SK-N-MC (cell line): ENCODE measurements at regions not wholly inside any gene's neighbourhood (a gene's known extent, or its start where the extent isn't known, plus 50 kb on each side); places are given as distances from the start of the nearest gene placed in this dataset.

Experiments used
- DNase-seq: peaks from one replicate; pipeline ENCODE4 v3.0.0-alpha.2; 2011; ENCODE audit warnings: low read depth, low spot score
- H3K27ac ChIP-seq: fragments of 200-600 bp; sonication (generic); 2 replicates; pipeline ENCODE4 v1.5.1; 2016; ENCODE audit warnings: mixed run types
- H3K36me3 ChIP-seq: fragments of 200-600 bp; sonication (generic); 2 replicates; pipeline ENCODE4 v1.6.1; 2017; ENCODE audit warnings: antibody characterized with exemption, low read length, mixed read lengths; ENCODE audit not compliant: insufficient read depth
- H3K4me3 ChIP-seq: fragments of 200-600 bp; sonication (generic); 2 replicates; pipeline ENCODE4 v1.5.1; 2016
- H3K9ac ChIP-seq: fragments of 200-600 bp; sonication (generic); 2 replicates; pipeline ENCODE4 v1.8.0; 2017; ENCODE audit warnings: mixed run types, mixed read lengths; ENCODE audit not compliant: insufficient read length
- H3K9me3 ChIP-seq: fragments of 200-600 bp; sonication (generic); 2 replicates; pipeline ENCODE4 v1.6.1; 2017; ENCODE audit warnings: low read depth, mild to moderate bottlenecking, antibody characterized with exemption, low read length, moderate library complexity, mixed read lengths
- EZH2 ChIP-seq: fragments of 200-600 bp; sonication (generic); IDR thresholded peaks from one replicate; pipeline ENCODE4 v1.6.1; 2017; ENCODE audit warnings: antibody characterized with exemption
- FOXP2 ChIP-seq: optimal IDR thresholded peaks from 2 replicates; pipeline ENCODE3; 2011; ENCODE audit warnings: mild to moderate bottlenecking, moderate library complexity; ENCODE audit not compliant: insufficient read depth; ENCODE audit errors: extremely low read length, control extremely low read depth
- POLR2AphosphoS5 ChIP-seq: IDR thresholded peaks from 2 replicates; pipeline ENCODE4 v1.6.1; 2012; ENCODE audit warnings: mild to moderate bottlenecking, low read depth, low read length, borderline replicate concordance

- H3K4me3 ChIP-seq: no peak overlapping the region
- H3K9me3 ChIP-seq: no peaks in the 10 kb centered on the region
- H3K36me3 ChIP-seq: no peaks in the 10 kb centered on the region
- no peak overlapping the region for H3K27ac ChIP-seq
- TF ChIP-seq FOXP2 (no peak), POLR2AphosphoS5 (no peak), EZH2 (no peak)
- DNase-seq: no peak
- H3K9ac ChIP-seq: no peak overlapping the region
Measured at GRCh38 chr18:27564066-27564465, 379.0 kb upstream of the CHST9 start.

GRCh38 chr18:27558388-27559155 is 373.5 kb upstream of the CHST9 start:
- H3K9ac ChIP-seq: no peak overlapping the region
- no peak overlapping the region for H3K27ac ChIP-seq
- H3K36me3 ChIP-seq: no peaks in the 10 kb centered on the region
- no peak for TF ChIP-seq EZH2
- TF ChIP-seq FOXP2: no peak
- TF ChIP-seq POLR2AphosphoS5: no peak
- no peak overlapping the region for H3K4me3 ChIP-seq
- no peaks in the 10 kb centered on the region for H3K9me3 ChIP-seq
- DNase-seq: no peak

DNA sequence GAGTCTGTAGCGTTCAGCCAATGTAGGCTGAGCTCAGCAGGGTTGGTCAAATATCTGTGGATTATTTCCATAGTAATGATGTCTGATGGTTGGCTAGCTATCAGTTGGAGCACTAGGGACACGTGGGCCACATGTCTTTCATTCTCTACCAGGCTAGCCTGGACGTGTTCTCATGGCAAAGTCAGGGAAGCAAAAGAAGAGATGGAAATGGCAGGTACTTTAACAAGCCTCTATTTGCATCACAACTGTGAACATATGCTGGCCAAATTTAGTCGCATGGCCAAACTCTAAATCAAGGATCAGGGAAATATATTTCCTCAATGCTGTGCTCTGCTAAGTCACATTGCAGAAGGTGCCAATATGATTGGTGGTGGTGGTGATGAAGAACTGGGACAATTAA is 371.6 kb upstream of the CHST9 start:
- no peaks in the 10 kb centered on the region for H3K9me3 ChIP-seq
- no peaks in the 10 kb centered on the region for H3K36me3 ChIP-seq
- H3K4me3 ChIP-seq: no peak overlapping the region
- H3K9ac ChIP-seq: no peak overlapping the region
- no peak overlapping the region for H3K27ac ChIP-seq
- no peak for DNase-seq
- TF ChIP-seq EZH2: no peak
- TF ChIP-seq FOXP2: no peak
- TF ChIP-seq POLR2AphosphoS5: no peak

DNA sequence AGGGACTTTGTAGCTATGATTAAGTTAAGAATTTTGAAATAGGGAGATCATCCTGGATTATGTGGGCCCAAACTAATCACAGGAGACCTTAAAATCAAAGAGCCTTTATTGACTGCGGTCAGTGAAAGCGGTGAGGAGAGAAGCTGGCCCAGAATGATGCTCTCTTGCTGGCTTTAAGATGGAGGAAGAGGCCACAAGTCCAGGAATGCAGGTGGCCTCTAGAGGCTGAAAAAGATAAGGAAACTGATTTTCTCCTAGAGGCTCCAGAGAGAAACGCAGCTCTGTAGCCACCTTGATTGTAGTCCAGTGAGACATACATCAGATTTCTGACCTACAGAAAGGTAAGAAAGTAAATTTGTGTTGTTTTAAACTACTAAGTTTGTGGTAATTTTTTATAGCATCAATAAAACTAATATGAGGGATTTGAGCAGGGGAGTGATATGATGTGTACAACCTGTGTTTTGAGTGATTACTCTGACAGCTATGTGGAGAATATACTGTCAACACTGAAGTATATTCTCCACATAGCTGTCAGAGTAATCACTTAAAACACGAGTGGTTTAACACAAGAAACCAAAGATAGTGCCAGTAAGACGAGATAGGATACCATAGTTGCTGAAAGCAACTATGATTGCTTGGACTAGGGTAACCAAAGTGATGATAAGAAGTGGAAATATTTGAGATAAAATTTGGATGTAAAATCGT is 364.4 kb upstream of the CHST9 start:
- Histone ChIP-seq H3K27ac (no peak overlapping the region), H3K9me3 (no peaks in the 10 kb centered on the region), H3K9ac (no peak overlapping the region), H3K36me3 (no peaks in the 10 kb centered on the region), H3K4me3 (no peak overlapping the region)
- no peak for TF ChIP-seq POLR2AphosphoS5
- no peak for DNase-seq

DNA sequence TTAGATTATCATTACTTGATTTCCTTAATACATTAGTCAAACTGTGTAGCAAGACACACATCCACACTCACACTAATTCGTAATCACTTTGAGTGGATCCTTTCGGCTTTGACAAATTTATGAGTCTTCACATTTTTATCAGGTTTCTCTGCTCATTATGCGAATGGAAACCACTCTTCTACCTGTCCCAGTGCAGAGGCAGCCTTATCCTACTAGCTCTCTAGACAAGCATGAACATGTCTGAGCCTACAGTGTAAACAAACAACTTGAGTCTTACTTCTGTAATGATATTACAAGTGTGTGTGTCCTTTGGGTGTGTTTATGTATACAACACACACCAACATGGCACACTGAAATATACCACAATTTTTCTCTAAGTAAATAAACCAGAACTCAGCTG is 361.9 kb upstream of the CHST9 start:
- Histone ChIP-seq H3K9ac (no peak overlapping the region), H3K9me3 (no peaks in the 10 kb centered on the region), H3K27ac (no peak overlapping the region), H3K36me3 (no peaks in the 10 kb centered on the region), H3K4me3 (no peak overlapping the region)
- DNase-seq: no peak
- TF ChIP-seq FOXP2 (no peak), POLR2AphosphoS5 (no peak), EZH2 (no peak)

DNA sequence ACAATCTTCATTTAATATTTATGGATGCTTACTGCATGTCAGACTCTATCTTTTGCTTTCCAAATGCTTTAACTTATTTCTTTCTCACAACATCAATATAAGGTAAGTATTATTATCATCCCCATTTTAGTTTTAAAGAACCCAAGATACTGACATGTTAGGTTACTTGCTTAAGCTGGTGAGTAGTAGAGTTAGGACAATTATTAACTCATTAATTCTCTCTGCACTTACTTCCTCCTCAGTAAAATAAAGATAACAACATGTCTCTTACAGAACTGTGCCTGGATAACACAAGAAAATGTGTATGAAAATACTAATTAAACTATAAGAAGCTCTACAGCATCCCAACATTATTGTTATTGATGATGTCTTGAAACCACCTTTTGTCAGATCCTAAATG is 359.1 kb upstream of the CHST9 start:
- no peaks in the 10 kb centered on the region for H3K36me3 ChIP-seq
- H3K9ac ChIP-seq: no peak overlapping the region
- no peak for TF ChIP-seq FOXP2
- TF ChIP-seq POLR2AphosphoS5: no peak
- no peak for TF ChIP-seq EZH2
- H3K4me3 ChIP-seq: no peak overlapping the region
- no peak for DNase-seq
- H3K9me3 ChIP-seq: no peaks in the 10 kb centered on the region
- H3K27ac ChIP-seq: no peak overlapping the region

DNA sequence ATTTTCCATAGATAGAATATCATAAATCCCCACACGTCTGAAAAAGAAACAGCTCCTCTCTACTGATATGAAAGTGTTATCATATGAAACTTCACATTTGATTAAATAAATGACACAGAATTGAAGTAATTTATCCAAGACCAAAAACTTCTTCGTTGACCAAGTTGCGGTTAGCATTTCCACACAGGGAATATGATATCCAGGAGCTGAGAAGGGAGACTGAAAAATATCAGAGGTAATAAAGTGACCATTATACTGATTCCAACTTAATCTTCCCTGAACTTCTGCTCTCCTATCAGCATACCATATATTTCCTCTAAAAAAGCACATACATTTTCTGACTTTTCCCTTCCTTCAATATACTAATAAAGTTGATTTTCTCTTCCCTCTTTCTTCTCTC is 356.2 kb upstream of the CHST9 start:
- Histone ChIP-seq H3K9ac (no peak overlapping the region), H3K27ac (no peak overlapping the region), H3K9me3 (no peaks in the 10 kb centered on the region), H3K4me3 (no peak overlapping the region), H3K36me3 (no peaks in the 10 kb centered on the region)
- TF ChIP-seq POLR2AphosphoS5 (no peak), EZH2 (no peak), FOXP2 (no peak)
- no peak for DNase-seq

GRCh38 chr18:27540111-27540510 is 355.0 kb upstream of the CHST9 start:
- Histone ChIP-seq H3K9me3 (no peaks in the 10 kb centered on the region), H3K36me3 (no peaks in the 10 kb centered on the region), H3K9ac (no peak overlapping the region), H3K4me3 (no peak overlapping the region), H3K27ac (no peak overlapping the region)
- DNase-seq: no peak
- no peak for TF ChIP-seq EZH2
- TF ChIP-seq POLR2AphosphoS5: no peak
- TF ChIP-seq FOXP2: no peak

DNA sequence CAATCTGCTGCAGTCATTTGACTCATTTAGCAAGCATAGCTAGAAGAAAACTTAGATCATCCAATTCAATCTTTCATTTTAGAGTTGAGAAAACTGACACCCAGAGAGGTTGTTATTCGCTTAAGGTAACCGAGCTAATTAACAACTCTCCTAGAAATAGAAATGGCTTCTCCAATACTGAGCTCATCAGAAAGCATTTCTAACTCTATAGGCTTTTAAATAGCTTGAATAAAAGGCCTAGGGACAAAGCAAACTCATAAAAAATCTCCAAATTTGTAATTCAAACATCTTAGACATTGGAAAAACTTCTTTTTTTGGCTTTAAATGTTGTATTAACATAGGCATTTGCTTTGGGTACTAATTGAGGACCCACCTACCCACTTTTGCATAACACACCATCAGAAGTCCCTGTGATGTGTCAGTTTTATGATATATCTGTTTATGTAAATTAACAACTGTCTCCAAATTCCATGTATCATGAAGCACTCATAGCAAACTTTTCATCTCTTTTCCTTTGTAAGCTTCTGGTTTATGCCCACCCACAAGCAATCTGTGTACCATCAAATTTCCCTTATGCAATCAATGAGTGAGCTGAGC is 343.9 kb upstream of the CHST9 start:
- Histone ChIP-seq H3K27ac (no peak overlapping the region), H3K9ac (no peak overlapping the region), H3K9me3 (no peaks in the 10 kb centered on the region), H3K4me3 (no peak overlapping the region), H3K36me3 (no peaks in the 10 kb centered on the region)
- DNase-seq: no peak
- TF ChIP-seq FOXP2 (no peak), POLR2AphosphoS5 (no peak), EZH2 (no peak)
